ENCODE measurements at regions not wholly inside any gene's neighbourhood (a gene's known extent, or its start where the extent isn't known, plus 50 kb on each side); places are given as distances from the start of the nearest gene placed in this dataset.

DNA sequence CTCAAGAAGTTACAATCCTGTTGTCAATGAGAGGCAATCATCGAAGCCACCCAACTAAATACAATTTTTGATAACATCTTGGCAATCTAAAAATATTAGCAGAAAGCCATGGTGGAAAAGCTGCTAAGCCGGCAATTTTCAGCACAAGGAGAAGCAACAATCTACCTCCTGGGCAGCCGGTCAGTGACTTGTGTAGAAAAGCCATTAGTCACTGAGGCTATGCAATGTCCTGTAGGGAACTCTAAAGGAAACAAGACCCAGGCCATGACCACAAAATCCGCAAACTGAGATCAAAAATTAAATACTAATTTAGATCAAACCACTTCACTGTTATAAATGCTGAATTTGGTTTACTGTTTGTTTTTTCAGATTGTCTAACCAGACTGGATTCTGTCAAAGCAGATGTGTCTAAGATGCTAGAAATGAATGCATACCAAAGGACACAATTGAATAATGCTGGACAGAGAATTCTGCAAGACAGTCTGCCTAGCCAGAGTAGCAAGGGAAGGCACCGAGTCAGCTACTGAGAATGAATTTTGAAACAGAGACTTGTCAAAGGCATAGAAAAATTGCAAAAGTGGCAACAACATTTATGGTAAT, 384.8 kb downstream of the PRELID2 start:
- TF ChIP-seq, protein P1, sequence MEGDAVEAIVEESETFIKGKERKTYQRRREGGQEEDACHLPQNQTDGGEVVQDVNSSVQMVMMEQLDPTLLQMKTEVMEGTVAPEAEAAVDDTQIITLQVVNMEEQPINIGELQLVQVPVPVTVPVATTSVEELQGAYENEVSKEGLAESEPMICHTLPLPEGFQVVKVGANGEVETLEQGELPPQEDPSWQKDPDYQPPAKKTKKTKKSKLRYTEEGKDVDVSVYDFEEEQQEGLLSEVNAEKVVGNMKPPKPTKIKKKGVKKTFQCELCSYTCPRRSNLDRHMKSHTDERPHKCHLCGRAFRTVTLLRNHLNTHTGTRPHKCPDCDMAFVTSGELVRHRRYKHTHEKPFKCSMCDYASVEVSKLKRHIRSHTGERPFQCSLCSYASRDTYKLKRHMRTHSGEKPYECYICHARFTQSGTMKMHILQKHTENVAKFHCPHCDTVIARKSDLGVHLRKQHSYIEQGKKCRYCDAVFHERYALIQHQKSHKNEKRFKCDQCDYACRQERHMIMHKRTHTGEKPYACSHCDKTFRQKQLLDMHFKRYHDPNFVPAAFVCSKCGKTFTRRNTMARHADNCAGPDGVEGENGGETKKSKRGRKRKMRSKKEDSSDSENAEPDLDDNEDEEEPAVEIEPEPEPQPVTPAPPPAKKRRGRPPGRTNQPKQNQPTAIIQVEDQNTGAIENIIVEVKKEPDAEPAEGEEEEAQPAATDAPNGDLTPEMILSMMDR (optimal IDR thresholded peaks at IDR 0.05 in 1 of 3, IDR thresholded peaks at IDR 0.05 in 1 of 3, conservative IDR thresholded peaks at IDR 0.05 in 1 of 3; ENCODE audit: extremely low read depth in 1 of 3, insufficient read depth in 2 of 3, low read length in 3 of 3): no peak
- TF ChIP-seq EZH2 (IDR thresholded peaks at IDR 0.05; ENCODE audit: low read length): no peak

All from keratinocyte (primary cell).